ENCODE measurements at regions not wholly inside any gene's neighbourhood (a gene's known extent, or its start where the extent isn't known, plus 50 kb on each side); places are given as distances from the start of the nearest gene placed in this dataset.
"Not testable (repeated sequence)": the region's sequence is repeated elsewhere in the genome, so short reads cannot be mapped to it uniquely, and the experiment has no call there.

GRCh38 chr3:40762771-40763170, 238.0 kb downstream of the ZNF621 start:
- TF ChIP-seq CTCF (IDR thresholded peaks at IDR 0.05; ENCODE audit: poor library complexity); EZH2 (IDR thresholded peaks at IDR 0.05; ENCODE audit: borderline replicate concordance): not testable (repeated sequence)

Measured in hepatocyte (in vitro differentiated cells).